CD4-positive, alpha-beta T cell treated with Interleukin-17A for 4 hours (primary cell): ENCODE measurements at regions not wholly inside any gene's neighbourhood (a gene's known extent, or its start where the extent isn't known, plus 50 kb on each side); places are given as distances from the start of the nearest gene placed in this dataset.

ENCODE experiments used
- DNase-seq: peaks from one replicate; pipeline ENCODE4 v3.0.0-alpha.2; 2020; ENCODE audit warnings: mixed read lengths

GRCh38 chr17:70752966-70753467 lies 583.7 kb downstream of the KCNJ2 start:
- no peak for DNase-seq

- DNase-seq = no peak
These were observed 593.7 kb downstream of the KCNJ2 start for GRCh38 chr17:70763018-70763417.

DNA sequence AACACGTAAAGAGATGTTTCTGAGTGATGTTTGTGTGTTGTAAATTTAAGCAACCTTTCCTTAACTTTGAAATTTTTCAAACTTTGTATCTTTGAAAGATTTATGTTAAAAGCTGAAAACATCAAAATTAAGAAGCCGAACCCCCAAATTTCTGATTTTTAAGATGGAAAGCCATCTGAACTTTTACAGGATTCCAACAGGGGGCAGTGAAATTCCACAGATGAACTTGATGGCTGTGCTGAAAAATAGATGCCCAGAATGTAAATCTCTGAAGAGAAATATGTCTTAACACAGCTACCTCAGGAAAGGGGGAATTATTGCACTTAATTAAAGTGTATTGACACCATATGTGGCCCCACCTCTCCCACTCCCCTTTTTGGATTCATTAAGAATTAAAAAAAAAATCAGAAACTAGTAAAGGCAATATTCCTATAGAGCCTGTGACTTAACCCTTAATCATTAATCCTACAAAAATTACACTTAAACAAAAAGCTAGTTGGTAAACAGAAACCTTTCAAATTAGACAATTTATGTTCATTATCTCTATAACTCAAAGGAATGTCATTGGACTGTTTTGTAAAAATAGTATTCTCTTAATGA lies 597.9 kb downstream of the KCNJ2 start:
- DNase-seq = no peak

GRCh38 chr17:70769956-70770355 lies 600.6 kb downstream of the KCNJ2 start:
- no peak for DNase-seq

- no peak for DNase-seq
These were observed 602.6 kb downstream of the KCNJ2 start for GRCh38 chr17:70771804-70772386.

DNA sequence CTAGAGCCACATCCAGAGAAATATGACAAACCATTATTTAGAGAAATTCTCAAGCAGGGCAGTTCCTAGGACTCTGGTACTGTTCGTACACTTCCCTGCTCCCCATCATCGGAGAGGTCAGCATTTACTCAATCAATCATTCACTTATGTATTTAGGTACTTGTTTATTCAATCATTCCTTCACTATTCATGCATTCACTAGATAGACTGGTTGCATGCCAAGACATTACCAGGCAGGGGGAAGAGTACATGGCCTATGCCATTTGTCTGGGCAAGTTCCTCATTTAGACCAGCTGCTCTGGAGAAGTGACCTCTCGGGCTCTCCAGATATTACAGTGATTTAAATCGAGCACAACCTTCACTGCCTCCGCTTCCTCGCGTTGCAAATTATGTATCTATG lies 603.4 kb downstream of the KCNJ2 start:
- no peak for DNase-seq

GRCh38 chr17:70773258-70773657 lies 603.9 kb downstream of the KCNJ2 start:
- DNase-seq = no peak

GRCh38 chr17:70774339-70775117 lies 605.2 kb downstream of the KCNJ2 start:
- no peak for DNase-seq

DNA sequence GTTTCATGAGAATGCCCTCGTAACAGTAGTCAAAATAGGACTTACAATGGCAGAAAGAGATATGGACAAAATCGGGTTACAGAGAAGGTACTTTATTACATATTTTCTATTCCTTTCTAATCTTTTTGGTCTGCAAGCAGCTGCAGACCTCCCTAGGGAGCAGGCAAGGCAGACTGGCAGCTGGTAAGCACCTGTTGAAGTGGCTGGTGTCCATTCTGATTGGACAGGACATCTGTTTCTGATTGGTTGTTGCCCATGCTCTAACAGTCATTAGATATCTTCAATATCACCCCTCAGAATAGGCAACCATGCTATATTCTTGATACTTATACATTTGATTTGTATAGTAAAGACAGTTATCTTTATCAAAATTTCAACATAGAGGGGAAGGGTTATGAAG lies 606.3 kb downstream of the KCNJ2 start:
- no peak for DNase-seq

DNA sequence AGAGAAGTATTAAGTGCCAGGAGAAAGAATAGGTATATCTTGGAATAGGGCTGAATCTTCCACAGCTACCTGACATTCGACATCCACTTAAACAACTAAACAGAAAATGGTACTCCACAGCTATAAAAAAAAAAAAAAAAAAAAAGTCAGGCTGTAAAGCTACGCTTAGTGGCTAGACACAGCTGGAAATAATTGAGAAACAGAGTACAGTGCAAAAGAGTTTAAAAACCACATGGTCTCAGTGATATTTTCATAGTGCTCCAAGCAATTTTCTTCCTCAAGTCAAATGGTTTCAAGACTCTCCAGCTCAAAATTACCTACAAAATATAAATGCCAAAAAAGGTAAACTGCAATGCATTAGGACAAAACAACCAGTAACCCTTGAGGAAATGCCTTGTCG lies 607.1 kb downstream of the KCNJ2 start:
- no peak for DNase-seq

GRCh38 chr17:70780031-70780430 lies 610.7 kb downstream of the KCNJ2 start:
- no peak for DNase-seq

DNA sequence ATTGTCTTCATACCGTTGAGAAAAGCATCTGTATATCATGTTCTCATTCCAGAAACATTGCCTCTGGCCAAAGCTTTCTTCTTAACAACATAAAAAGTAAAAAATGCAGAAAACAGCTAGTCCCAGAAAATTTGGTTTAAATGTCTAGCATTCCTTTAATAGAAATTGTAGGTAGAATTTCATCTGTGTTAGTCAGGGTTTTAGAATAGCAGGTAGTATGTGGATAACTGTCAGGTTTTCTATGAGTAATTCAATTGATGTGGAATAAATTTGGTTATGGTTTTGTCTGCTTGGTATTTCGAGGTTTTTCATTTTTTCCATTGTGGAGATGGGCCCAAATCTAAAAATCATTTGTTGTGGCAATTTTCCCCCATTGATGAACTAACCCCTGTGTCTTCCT lies 616.7 kb downstream of the KCNJ2 start:
- DNase-seq = no peak

- no peak for DNase-seq
These were observed 618.5 kb downstream of the KCNJ2 start for GRCh38 chr17:70787721-70788300.

GRCh38 chr17:70791748-70792443 lies 622.6 kb downstream of the KCNJ2 start:
- DNase-seq = no peak

DNA sequence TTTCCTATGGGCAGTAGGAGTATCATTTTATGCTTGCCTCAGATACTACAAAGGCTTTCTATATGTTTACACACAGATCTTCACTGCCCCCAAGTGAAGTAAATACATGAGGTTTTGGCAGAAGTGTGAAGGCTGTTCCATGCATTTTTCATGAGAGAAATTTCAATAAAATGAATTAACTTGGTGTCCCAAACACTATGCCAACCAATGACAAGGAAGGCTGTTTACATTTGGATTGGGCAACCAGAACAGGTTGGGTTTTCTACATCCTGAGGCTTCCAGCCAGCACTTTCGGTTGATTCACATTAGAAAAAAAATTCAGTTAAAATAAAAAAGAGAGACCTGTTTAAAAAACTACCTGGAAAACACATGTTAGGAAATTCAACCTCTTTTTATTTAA lies 625.4 kb downstream of the KCNJ2 start:
- DNase-seq = no peak

DNA sequence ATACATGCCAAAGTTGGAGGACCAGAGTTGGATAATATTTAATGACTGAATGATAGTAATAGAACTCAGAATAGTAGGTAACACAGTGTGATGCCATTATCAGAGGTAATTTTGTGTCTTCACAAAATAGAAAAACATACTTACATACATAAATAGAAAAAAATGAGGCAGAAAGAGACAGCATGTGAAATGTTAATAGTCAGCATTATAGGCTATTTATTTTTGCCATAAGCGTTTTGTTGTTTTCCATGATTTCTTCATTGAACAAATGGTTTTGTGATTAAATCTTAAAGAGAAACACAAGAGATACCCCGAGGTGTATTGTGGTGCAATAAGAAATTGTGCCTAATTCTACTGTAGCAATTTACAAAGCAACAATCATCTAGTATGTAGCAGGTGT lies 626.3 kb downstream of the KCNJ2 start:
- no peak for DNase-seq

DNA sequence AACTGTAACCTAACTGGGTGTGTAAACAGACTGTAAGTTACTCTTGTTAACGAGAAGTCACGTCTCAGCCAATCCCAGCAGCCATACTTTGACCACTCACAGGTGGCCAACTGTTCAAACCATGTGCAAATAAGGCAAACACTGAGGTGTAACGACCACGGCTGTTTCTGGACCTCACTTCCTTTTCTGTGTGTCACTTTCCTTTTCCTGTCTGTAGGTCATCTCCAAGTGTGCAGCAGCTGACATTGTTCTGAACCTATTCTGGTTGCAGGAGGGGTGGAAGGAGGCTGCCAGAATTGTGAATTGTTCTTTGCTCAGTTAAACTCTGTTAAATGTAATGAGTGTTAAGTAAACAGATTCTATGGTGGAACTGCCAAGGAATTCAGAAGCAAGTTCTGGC lies 627.4 kb downstream of the KCNJ2 start:
- DNase-seq = no peak

DNA sequence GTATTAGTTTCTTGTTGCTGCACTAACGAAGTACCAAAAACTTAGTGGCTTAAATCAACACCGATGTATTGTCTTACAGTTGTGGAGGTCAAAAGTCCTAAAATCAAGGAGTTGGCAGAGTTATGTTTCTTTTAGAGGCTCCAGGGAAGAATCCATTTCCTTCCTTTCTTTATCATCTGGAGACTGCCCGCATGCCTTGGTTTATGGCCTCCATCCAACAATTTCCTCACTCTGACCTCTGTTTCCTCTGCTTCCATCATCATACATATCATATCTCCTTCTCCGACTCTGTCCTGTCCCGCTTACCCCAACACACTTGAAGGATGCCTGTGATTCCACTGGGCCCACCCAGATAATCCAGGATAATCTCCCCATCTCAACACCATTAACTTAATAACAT lies 627.8 kb downstream of the KCNJ2 start:
- DNase-seq = no peak

DNA sequence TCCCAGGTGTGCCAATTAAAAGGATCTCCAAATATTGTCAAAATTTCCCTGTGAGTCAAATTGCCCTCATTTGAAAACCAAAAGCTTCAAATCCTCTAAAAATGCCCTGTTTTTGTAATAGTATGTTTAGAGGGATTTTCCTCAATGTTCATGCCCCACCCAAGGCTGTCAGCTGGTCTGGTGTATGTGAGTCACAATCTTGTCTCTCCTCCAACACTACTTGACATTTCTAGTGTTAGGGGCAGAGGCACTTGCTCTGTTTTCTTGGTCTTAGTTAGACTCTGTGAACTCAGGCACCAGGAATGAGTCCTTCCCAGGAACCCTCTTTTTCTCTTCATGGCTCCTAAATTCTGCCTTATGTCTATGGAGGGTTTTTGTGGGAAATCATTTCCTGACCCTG lies 634.8 kb downstream of the KCNJ2 start:
- DNase-seq = no peak

- DNase-seq = no peak
These were observed 639.3 kb downstream of the KCNJ2 start for GRCh38 chr17:70808596-70808995.

DNA sequence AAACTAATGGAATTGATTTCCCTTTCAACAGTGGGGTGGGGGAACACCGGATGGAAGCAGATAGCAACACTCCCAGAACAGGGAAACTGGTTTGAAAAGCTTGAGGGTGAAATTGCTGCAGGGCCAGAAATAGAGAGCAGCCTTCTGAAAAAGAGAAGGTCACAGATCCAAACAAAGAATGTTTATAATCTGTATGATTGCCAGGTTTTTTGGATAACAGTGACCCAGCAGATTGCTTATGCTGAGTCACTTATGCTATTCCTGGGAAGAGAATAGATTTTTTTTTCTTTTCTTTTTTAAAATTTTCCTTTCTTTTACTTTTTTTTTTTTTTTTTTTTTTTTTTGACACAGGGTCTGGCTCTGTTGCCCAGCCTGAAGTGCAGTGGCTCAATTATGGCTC lies 641.3 kb downstream of the KCNJ2 start:
- no peak for DNase-seq

DNA sequence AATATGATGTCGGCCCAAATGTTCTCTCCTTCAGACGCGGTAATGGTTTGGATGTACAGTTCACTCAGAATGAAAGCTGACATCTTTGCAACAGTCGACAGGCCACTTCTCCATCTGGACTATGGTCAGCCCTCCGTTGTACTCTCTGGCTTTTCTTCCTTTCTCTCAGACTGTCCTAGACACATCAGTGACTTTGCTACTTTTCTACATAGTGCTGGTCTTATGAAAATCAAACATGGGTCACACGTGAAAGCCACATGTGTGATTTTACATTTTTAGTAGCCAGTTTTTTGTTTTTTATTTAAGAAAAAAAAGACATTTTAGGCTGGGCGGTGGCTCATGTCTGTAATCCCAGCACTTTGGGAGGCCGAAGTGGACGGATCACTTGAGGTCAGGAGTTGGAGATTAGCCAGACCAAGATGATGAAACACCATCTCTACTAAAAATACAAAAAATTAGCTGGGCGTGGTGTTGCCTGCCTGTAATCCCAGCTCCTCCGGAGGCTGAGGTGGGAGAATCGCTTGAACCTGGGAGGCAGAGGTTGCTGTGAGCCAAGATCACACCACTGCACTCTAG lies 644.1 kb downstream of the KCNJ2 start:
- no peak for DNase-seq

DNA sequence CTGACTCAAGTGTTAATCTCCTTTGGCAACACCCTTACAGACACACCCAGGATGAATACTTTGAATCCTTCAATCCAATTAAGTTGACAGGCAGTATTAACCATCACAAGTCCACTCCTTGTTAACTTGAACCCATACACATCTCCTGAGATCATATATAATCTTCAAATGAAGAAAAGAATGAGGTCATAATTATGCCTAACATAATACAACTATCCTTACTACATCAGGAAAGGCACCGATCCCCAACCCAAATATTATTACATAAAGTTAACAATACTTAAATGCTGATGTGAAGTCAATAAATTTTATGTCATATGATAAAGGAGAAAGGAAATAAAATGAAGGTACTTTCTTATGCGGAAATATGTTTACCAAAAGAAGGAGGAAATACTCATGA lies 649.9 kb downstream of the KCNJ2 start:
- no peak for DNase-seq
